GM18951 (cell line): ENCODE measurements at regions not wholly inside any gene's neighbourhood (a gene's known extent, or its start where the extent isn't known, plus 50 kb on each side); places are given as distances from the start of the nearest gene placed in this dataset.

ENCODE experiments used
- POLR2A ChIP-seq: IDR thresholded peaks from 4 replicates; pipeline ENCODE4 v1.6.1; 2011; ENCODE audit warnings: mild to moderate bottlenecking; ENCODE audit not compliant: insufficient read length, insufficient read depth; ENCODE audit errors: extremely low read depth
- in situ Hi-C: fragments of 300-500 bp; cut with MboI; formaldehyde crosslinking; loops from one replicate; pipeline ENCODE4 v1.12.0; 2022; ENCODE audit warnings: low sequenced_read_pairs, mixed read lengths, inconsistent platforms; ENCODE audit not compliant: unreplicated experiment

DNA sequence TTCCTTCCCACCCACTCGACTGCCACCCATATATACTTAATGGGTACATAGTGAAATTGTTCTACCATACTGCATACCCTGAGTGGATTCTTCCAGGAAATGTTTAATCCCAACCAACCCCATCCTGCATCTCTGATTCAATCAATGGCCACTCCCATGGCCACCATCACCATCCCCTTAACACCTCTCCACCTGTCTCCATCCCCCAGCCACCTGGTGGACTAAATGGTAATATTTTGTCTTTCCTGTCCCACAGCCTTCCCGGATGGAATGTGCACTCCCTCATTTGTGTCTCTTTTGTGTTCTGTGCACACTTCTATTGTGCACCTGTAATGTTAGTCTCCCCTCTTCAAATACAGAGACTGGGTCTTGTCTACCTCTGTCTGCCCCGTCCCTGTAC is 259.9 kb downstream of the ALDH8A1 start:
- in situ Hi-C loops, result no loop called here
- TF ChIP-seq POLR2A, result no peak

DNA sequence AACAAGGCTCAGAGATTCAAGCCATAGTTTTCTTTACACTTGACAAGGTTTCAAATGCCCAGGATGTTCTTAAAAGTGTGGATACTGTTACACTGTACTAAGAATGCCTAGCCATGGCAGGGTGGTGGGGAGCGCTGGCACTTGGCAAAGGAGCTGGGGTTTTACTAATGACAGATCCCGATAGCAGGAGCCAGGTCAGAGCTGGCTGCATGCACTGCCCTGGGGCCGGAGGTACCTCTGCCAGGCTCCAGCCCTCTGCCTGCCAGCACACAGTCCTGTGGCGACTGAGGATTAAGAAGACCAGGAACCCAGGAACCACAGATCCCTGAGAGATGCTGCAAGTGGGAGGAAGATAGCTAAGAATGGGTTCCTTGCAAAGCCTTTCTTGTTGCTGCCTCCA is 260.3 kb downstream of the ALDH8A1 start:
- in situ Hi-C loops, result no loop called here
- no peak for TF ChIP-seq POLR2A

DNA sequence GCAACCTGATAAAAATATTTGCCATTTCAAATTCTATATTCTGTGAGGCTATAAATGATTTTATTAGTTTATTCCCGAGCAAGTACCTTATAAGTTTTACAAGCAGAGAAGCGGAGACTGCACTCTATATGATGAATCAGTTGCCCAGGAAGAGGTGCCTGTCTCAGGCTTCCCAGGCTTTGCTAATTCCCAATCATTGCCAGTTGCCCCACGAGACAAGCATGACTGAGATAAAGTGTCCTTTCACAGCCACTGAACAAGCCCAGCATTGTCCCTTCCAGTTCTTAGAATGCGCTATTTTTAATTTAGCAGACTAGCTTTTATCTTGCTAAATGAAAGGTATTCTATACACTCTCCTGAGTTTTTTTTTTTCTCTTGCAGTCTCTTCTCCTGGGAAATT is 260.7 kb downstream of the ALDH8A1 start:
- in situ Hi-C loops, result no loop called here
- TF ChIP-seq POLR2A, result no peak

DNA sequence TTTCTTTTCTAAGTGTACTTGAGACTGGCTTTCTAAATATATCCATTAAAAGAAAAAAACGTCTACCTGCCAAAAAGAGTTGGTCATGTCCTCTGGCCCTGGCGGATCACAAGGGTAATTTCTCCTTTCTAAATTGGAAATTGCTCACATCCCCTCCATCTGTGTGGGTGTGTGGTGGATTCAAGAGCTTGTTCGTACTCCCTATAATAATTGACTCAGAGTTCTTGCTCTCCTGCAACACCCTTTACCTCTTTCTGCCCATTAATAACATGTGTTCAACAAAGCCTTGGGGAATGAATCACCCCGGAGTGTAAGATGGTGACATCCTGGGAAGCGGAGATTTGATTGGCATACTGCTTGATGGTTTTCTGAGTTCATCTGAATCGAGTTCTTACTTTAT is 263.8 kb downstream of the ALDH8A1 start:
- no peak for TF ChIP-seq POLR2A
- in situ Hi-C loops, result no loop called here

DNA sequence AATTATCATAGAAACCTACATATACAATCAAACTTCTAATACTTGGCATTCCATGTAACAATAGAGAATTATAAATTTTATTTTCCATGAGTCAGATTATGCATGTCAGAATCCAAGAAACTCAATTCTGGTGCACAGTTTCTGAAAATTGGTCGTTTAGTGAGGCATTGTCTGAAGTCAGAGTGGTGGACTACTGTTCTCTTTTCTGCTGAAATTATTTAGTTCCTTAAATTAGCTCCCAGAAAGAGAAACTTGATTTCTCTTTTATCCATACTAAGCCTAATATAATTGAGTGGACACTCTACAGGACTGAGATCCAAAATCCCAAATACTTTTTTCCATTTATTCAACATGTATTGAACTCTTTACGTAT is 265.5 kb downstream of the ALDH8A1 start:
- TF ChIP-seq POLR2A, result no peak
- in situ Hi-C loops, result no loop called here

DNA sequence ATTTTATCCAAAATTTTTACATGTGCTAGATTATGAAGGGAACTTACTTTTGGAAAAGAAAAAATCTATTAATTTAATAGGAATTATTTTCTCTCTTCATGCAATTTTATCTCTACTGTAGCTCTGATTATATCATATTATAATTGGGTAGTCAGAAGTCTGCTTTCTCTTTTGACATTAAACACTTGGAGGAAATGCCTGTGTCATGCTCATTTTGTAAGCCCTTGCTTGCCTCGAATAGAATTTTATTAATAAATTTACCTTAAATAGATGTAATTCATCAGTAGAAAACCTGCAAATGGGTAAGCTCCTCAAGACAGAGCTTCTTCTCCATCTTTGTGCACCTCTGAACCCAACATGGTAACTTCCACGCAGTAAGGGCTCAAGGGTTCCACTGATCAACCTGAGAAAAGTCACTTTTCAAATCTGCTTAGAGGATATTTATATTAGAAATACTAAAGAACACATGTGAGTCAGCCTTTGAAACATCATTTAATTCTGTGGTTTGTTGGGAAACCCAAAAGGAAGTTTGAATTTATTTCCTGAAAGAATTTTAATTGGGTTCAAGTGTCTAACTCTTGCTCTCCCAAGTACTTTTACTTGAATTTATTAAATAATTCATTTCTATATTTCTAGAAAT is 266.0 kb downstream of the ALDH8A1 start:
- no peak for TF ChIP-seq POLR2A

DNA sequence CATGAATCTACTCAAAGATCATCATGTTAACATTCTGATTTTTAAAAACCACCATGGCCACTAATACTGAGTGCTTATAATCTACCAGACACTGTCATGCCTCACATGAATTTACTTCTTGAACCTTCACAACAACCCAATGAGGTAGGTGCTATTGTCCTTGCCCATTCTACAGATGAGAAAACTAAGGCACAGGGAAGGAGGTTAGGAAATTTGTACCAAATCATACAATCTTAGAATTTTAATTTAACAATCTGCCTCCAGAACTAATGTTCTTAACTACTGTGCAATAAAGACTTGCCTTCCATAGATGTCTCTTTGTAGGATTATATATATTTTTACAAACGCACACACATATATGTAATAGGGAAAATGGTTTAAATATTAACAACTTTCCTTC is 269.5 kb downstream of the ALDH8A1 start:
- in situ Hi-C loops, result no loop called here
- TF ChIP-seq POLR2A, result no peak

More for the DNA sequence above, 266.0 kb downstream of the ALDH8A1 start:
- in situ Hi-C loops, result no loop called here

DNA sequence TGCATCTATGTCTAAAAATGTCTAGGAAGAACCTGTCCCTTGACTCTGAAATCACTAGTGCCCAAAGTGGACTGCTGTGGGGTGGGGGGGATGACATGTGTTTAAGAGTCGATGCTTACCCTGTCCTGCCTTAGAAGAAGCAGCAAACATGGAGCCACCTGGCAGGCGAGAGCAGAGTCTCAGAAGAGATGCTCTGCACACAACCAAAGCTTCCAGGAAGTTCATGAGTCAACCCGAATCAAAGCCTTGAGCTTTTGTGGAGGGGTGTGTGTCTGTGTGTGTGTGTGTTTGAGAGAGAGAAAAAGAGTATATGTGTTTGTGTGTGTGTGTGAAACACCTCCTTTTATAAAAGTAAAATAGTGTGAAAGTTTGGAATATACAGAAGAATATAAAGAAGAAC is 269.9 kb downstream of the ALDH8A1 start:
- in situ Hi-C loops, result no loop called here
- no peak for TF ChIP-seq POLR2A

DNA sequence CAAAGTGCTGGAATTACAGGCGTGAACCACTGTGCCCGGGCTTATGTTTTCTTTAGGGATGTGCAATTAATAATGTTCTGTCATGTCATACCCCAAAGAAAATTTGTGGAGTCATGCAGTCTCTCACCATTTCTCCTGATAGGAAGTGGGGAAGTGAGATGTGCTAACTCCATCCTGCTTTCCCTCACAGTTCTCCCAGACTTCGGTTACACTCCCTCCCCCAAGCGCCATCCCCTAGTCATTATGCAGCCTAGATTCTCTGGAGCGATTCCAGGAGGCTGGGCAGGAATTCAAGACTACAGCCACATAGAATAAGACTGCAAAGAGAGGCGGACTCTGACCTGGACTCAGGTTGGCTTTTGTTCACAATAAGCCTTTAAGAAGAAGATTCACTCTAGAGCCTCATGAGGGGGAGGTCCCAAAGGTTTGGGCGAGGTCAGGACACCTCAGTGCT is 271.4 kb downstream of the ALDH8A1 start:
- in situ Hi-C loops, result no loop called here
- TF ChIP-seq POLR2A, result no peak

DNA sequence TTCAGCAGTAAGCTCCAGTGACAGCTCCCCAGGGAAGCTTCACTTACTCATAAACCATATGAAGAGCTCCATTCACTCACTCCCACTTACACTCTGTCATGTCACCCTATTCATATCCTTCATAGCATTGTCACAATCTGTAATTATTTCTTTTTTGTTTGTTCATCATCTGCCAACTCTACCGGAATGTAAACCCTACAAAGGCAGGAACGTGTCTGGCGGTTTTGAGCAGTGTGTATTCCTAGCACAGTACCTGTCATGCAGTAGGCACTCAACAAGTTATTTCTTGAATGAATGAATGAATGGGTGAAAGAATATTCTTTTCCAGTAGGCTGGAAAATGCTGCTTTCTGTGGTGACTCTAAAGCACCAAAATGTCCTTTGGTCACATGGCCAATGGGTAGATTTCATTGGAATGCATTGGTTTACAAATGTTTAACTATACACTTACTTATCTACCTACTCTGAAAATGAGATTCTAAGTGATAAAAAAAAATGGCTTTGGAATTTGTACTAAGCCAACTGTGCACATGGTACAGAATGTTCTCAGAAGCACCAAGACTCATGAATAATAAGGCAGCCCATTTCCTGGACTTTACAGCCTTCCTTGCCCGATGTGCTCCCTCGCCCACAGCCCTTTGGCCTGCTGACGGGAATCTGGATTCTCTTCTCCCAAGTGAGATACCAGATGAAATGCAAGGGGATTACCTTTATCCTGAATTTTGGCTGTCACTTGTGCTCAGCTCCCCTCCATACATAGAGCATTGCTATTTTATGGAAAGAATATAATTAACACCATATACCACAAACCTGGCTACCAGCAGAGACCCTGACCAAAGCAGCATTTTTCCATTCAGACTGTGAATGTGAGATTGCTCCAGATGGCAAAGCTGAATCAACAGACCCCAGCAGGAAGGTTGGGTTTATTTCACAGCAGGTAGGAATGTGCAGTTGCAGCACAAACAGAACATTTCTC is 273.3 kb downstream of the ALDH8A1 start:
- in situ Hi-C loops, result no loop called here
- no peak for TF ChIP-seq POLR2A

DNA sequence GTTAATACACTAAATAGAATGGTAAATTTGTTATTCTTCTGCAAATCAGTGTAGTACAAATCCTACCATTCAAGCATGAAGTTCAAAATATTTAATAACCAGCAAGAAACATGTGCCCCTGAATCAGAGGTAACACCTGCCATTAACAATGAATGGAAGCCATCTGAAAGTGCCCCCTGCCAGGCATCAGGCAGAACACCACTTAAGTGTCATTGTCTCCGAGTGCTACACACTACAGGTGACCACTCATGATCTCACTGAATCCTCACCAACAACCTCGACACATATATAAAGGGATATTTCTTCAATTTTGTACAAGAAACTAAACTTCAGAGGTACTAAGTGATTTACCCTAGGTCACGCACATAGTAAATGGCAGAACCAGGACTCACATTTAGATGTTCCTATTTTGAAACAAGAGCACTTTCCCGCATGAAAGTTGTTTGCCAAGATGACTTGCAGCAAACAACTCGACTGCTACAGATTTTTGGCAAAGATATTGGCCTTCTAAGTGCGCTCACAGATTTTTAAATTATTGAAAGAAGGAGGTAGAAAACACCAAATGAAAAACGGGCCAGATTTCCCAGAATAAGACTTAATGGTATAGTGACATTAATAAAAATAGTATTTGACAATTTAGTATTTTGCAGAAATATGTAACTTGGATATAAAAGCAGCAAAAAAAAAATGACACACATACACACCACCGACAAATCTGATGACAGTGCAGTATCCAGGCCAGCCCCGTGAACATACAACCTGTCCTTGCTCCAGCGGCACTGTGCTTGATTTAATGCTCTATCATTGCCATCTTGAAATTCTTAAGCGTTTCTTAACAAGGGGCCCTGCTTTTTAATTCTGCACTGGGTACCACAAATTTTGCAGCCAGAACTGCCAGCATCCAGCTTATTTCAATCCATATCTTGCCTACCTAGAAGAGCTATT is 274.5 kb downstream of the ALDH8A1 start:
- in situ Hi-C loops, result no loop called here
- no peak for TF ChIP-seq POLR2A

DNA sequence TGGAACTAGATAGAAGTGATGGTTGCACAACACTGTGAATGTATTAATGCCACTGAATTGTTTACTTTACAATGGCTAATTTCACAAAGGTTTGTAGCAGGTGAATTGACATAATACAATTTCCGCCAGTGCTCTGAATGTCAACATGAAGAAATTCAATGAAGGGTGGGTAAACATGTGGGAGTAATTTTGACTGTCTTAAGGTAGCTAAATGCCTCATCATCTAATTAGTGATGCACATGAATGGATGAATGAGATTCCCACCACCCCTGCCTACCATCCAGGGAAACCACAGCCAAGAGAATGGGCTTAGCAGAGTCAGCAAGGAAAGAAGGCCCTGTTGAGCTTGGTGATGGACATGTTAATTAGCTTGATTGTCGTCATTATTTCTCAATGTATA is 275.3 kb downstream of the ALDH8A1 start:
- in situ Hi-C loops, result no loop called here
- TF ChIP-seq POLR2A, result no peak

DNA sequence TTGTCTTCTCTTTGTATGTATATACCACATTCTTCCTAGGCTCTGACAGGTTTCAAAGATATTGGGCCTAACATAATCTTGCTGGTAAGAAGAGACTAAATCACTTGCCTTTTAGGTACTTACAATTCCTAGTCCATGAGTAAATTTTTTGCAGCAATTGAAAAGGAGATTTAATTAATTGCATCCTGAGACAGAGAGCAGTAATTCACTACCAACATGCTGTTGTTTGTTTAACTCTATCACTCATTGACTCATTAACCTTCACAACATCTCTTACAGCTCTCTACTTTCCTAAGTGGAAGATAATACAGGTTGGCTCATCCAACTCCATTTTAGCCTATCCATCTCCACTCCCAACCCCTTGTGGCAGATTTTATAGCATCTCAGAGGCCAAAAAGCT is 280.4 kb downstream of the ALDH8A1 start:
- in situ Hi-C loops, result no loop called here

More for the DNA sequence above, 280.4 kb downstream of the ALDH8A1 start:
- TF ChIP-seq POLR2A, result no peak
